Natural killer cell (primary cell): ENCODE measurements at regions not wholly inside any gene's neighbourhood (a gene's known extent, or its start where the extent isn't known, plus 50 kb on each side); places are given as distances from the start of the nearest gene placed in this dataset.
"Not testable (repeated sequence)": the region's sequence is repeated elsewhere in the genome, so short reads cannot be mapped to it uniquely, and the experiment has no call there.

Source experiments
- ATAC-seq, 3 donors: fragments of 150-1000 bp in 2 of 3; fragments of 200-7000 bp in 1 of 3; cut with Tn5 transposase; 1 replicate in 1 of 3; 2 replicates in 2 of 3; pipeline ENCODE4 v1.10.0; 2021; ENCODE audit warnings: mild to moderate bottlenecking in 2 of 3, moderate library complexity in 2 of 3
- DNase-seq, 2 donors: peaks; one replicate each; pipeline versions ENCODE4 v3.0.0 to v3.0.0-alpha.2; 2013 to 2021; ENCODE audit warnings: mixed read lengths in 1 of 2
- H3K27ac ChIP-seq: one replicate; pipeline ENCODE4 v1.5.1; 2013; ENCODE audit warnings: mild to moderate bottlenecking, low read length
- H3K27me3 ChIP-seq: one replicate; pipeline ENCODE4 v1.6.1; 2013; ENCODE audit warnings: low read length; ENCODE audit not compliant: control insufficient read depth, insufficient read depth
- H3K36me3 ChIP-seq: one replicate; pipeline ENCODE4 v1.6.1; 2013; ENCODE audit warnings: low read length; ENCODE audit not compliant: control insufficient read depth, insufficient read depth
- H3K4me1 ChIP-seq: one replicate; pipeline ENCODE4 v1.6.1; 2013; ENCODE audit warnings: low read length; ENCODE audit not compliant: control insufficient read depth, insufficient read depth
- H3K4me3 ChIP-seq: one replicate; pipeline ENCODE4 v1.5.1; 2013; ENCODE audit warnings: low read length
- H3K9me3 ChIP-seq: one replicate; pipeline ENCODE4 v1.6.1; 2013; ENCODE audit warnings: low read length; ENCODE audit not compliant: control insufficient read depth, insufficient read depth
- H3K27ac Mint-ChIP-seq, 2 donors: one replicate each; pipeline ENCODE4 v1.8.0; 2022; ENCODE audit warnings: mild to moderate bottlenecking in 2 of 2, mixed read lengths in 2 of 2, moderate library complexity in 1 of 2
- H3K27me3 Mint-ChIP-seq, 2 donors: one replicate each; pipeline ENCODE4 v1.8.0; 2022; ENCODE audit warnings: low read depth in 2 of 2, mixed read lengths in 2 of 2
- H3K36me3 Mint-ChIP-seq: one replicate; pipeline ENCODE4 v1.8.0; 2022; ENCODE audit warnings: mixed read lengths
- H3K4me1 Mint-ChIP-seq, 2 donors: one replicate each; pipeline ENCODE4 v1.8.0; 2022; ENCODE audit warnings: mixed read lengths in 2 of 2
- H3K4me3 Mint-ChIP-seq: one replicate; pipeline ENCODE4 v1.8.0; 2022; ENCODE audit warnings: mild to moderate bottlenecking, moderate library complexity, mixed read lengths
- H3K9me3 Mint-ChIP-seq, 2 donors: one replicate each; pipeline ENCODE4 v1.8.0; 2022; ENCODE audit warnings: mixed read lengths in 2 of 2
- WGBS: methylation state at CpG from one replicate; pipeline ENCODE4 v1.1.7; 2013; ENCODE audit warnings: missing lambda C conversion rate; ENCODE audit not compliant: insufficient coverage; 5-methylcytosine and 5-hydroxymethylcytosine counted together
- intact Hi-C: fragments of 100-400 bp; cut with micrococcal nuclease; formaldehyde crosslinking; loops from one replicate; pipeline ENCODE4 v1.14.2; 2022
- TF ChIP-seq, protein P1 (sequence below): fragments of 200-600 bp; IDR thresholded peaks from one replicate; pipeline ENCODE4 v1.8.0; 2022; ENCODE audit warnings: antibody characterized with exemption

- ATAC-seq: no peak
- WGBS: 57% methylated on average over 1 of the region's 1 CpG
- H3K4me1 ChIP-seq: no peaks in the 10 kb centered on the region
- no peaks in the 10 kb centered on the region for H3K36me3 Mint-ChIP-seq
- no peak overlapping the region for H3K4me3 ChIP-seq
- no peak for DNase-seq
- intact Hi-C loops: no loop called here
- no peaks in the 10 kb centered on the region for H3K9me3 ChIP-seq
- H3K27ac Mint-ChIP-seq: no peak overlapping the region
- H3K9me3 Mint-ChIP-seq: no peaks in the 10 kb centered on the region
- no peak overlapping the region for H3K4me3 Mint-ChIP-seq
- no peaks in the 10 kb centered on the region for H3K27me3 ChIP-seq
- H3K27me3 Mint-ChIP-seq: no peaks in the 10 kb centered on the region
- no peaks in the 10 kb centered on the region for H3K4me1 Mint-ChIP-seq
- TF ChIP-seq, protein P1, sequence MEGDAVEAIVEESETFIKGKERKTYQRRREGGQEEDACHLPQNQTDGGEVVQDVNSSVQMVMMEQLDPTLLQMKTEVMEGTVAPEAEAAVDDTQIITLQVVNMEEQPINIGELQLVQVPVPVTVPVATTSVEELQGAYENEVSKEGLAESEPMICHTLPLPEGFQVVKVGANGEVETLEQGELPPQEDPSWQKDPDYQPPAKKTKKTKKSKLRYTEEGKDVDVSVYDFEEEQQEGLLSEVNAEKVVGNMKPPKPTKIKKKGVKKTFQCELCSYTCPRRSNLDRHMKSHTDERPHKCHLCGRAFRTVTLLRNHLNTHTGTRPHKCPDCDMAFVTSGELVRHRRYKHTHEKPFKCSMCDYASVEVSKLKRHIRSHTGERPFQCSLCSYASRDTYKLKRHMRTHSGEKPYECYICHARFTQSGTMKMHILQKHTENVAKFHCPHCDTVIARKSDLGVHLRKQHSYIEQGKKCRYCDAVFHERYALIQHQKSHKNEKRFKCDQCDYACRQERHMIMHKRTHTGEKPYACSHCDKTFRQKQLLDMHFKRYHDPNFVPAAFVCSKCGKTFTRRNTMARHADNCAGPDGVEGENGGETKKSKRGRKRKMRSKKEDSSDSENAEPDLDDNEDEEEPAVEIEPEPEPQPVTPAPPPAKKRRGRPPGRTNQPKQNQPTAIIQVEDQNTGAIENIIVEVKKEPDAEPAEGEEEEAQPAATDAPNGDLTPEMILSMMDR: no peak
- H3K36me3 ChIP-seq: no peaks in the 10 kb centered on the region
- no peak overlapping the region for H3K27ac ChIP-seq
These were observed 170.6 kb upstream of the SOX6 start for GRCh38 chr11:16526947-16527346.

- H3K36me3 Mint-ChIP-seq, H3K27ac Mint-ChIP-seq, H3K27me3 Mint-ChIP-seq, H3K36me3 ChIP-seq, H3K4me3 ChIP-seq, H3K4me1 ChIP-seq, H3K27ac ChIP-seq, H3K4me3 Mint-ChIP-seq, ATAC-seq, intact Hi-C loops, H3K9me3 ChIP-seq, H3K4me1 Mint-ChIP-seq, DNase-seq, H3K27me3 ChIP-seq: not testable (repeated sequence)
- WGBS: 94% methylated on average over 11 of the region's 11 CpGs
- H3K9me3 Mint-ChIP-seq: peaks cover 4 to 10% of the 10 kb centered on the region in 2 donors
These were observed 164.4 kb upstream of the SOX6 start for GRCh38 chr11:16520713-16521112.

DNA sequence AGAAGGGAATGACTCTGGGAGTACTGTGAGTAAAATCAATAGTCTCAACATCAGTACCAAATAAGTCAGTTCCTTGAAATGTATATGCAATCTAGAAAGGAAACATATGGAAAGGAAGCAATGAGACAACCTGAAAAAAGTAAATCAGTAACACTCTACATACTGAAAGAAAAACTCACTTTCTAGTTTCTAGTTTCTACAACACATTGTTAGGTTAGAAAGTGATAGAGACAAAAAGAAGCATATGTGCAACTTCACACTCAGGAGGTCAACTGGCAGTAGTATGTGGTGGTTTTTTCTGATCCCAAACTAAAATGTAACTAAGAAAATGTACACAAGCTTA, 156.5 kb upstream of the SOX6 start:
- Histone ChIP-seq H3K4me1 (no peaks in the 10 kb centered on the region), H3K27ac (no peak overlapping the region), H3K27me3 (no peaks in the 10 kb centered on the region), H3K36me3 (no peaks in the 10 kb centered on the region), H3K9me3 (no peaks in the 10 kb centered on the region), H3K4me3 (no peak overlapping the region)
- DNase-seq (no peak), ATAC-seq (no peak)
- no peaks in the 10 kb centered on the region for H3K27me3 Mint-ChIP-seq
- H3K9me3 Mint-ChIP-seq: peaks cover 1 to 3% of the 10 kb centered on the region in 2 donors
- no peaks in the 10 kb centered on the region for H3K36me3 Mint-ChIP-seq
- no peak overlapping the region for H3K27ac Mint-ChIP-seq
- intact Hi-C loops: no loop called here
- no peaks in the 10 kb centered on the region for H3K4me1 Mint-ChIP-seq
- H3K4me3 Mint-ChIP-seq: no peak overlapping the region
- TF ChIP-seq, protein P1: no peak

DNA sequence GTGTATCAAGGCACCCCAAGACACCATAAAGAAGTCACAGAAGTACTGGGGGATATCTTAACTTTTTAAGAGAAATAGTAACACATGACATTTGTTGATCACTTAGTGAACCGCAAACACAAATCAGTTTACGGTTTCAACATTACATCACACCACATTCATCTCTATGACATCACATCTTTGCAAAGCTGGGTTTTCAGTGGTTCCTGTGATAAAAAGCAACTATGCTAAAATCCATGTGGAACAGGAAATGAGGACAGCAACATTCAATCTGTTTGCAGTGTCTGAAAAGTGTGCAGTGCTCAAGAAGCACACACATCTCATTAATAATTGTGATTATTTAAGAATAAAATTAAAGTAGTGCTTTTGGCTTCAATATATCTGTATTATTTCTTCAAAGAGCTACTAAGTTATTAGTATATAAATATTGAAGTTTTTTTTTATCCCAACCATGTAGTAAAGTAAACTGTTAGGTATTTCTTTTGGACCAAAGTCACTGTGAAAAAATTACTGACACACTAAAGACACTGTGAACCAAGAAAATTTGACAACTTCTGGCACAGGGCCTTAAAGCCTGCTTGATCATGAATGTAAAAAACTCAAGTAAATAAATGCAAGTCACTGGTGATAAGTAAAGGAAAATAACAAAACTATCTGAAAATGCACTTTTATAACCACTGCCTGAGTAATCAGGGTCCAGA, 156.0 kb upstream of the SOX6 start:
- H3K36me3 ChIP-seq: no peaks in the 10 kb centered on the region
- no peak overlapping the region for H3K27ac Mint-ChIP-seq
- no peaks in the 10 kb centered on the region for H3K4me1 ChIP-seq
- TF ChIP-seq, protein P1: no peak
- DNase-seq (no peak), ATAC-seq (no peak)
- WGBS: 90% methylated on average over 2 of the region's 2 CpGs
- intact Hi-C loops: no loop called here
- no peaks in the 10 kb centered on the region for H3K27me3 ChIP-seq
- H3K9me3 Mint-ChIP-seq: peaks cover 0 to 7% of the 10 kb centered on the region in 2 donors
- H3K36me3 Mint-ChIP-seq: peaks cover 4% of the 10 kb centered on the region
- H3K4me3 Mint-ChIP-seq: no peak overlapping the region
- no peaks in the 10 kb centered on the region for H3K4me1 Mint-ChIP-seq
- H3K27me3 Mint-ChIP-seq: no peaks in the 10 kb centered on the region
- H3K27ac ChIP-seq: no peak overlapping the region
- H3K4me3 ChIP-seq: no peak overlapping the region
- H3K9me3 ChIP-seq: no peaks in the 10 kb centered on the region
